ENCODE measurements at regions not wholly inside any gene's neighbourhood (a gene's known extent, or its start where the extent isn't known, plus 50 kb on each side); places are given as distances from the start of the nearest gene placed in this dataset.
"Not testable (repeated sequence)": the region's sequence is repeated elsewhere in the genome, so short reads cannot be mapped to it uniquely, and the experiment has no call there.

GRCh38 chr16:29217752-29218126 is 188.8 kb downstream of the NPIPB11 start:
- DNase-seq, result not testable (repeated sequence)

- not testable (repeated sequence) for DNase-seq
These were observed 189.3 kb downstream of the NPIPB11 start for GRCh38 chr16:29217104-29217751.

DNA sequence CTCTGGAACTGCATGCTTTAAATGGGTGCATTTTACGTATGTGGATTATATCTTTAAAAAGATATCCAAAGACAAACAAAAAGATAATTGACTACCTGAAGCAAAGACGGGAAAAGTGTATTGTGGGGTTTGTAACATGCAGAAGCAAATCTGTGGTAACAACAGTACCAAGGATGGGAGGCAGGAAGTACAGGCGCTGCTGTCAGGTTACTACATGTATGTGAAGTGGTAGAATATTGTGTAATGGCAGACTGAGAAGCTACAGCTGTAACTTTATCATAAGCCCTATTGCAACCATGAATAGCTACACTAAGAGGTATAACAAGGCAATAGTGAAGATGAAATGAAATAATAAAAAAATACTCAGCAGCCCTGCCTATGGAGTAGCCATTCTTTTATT is 192.7 kb downstream of the NPIPB11 start:
- not testable (repeated sequence) for DNase-seq

DNA sequence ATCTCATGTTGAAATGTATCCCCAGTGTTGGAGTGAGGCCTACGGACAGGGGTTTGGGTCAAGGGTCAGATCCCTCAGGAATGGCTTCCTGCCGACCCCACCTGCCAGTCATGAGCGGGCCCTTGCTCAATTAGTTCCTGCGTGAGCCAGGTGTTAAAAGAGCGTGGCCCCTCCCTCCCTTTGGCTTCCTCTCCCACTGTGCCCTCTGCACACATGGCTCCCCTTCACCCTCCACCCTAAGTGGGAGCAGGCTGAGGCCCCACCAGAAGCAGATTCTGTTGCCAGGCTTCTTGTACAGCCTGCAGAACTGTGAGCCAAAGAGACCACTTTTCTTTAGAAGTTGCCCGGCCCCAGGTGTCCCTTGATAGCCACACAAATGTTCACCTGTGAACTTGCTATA is 193.3 kb downstream of the NPIPB11 start:
- DNase-seq, result not testable (repeated sequence)

- not testable (repeated sequence) for DNase-seq
These were observed 194.2 kb downstream of the NPIPB11 start for GRCh38 chr16:29212084-29213027.

DNA sequence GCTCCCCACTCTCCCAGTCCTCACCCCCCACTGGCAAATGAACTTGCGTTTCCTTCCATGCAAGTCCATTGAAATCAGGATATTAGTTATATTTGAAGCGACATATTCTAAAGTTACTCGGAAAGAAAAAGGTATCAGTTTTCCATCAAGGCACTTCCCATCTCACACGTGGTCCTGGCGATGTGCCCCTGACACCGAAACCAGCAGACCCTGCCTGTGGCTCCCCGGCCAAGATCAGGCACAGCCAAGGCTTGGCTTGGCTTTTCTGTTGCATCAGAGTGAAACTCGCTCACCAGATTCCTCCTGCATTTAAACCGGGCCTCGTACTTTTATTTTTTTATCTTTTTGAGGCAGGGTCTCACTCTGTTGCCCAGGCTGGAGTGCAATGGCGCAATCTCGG is 195.1 kb downstream of the NPIPB11 start:
- DNase-seq, result not testable (repeated sequence)

DNA sequence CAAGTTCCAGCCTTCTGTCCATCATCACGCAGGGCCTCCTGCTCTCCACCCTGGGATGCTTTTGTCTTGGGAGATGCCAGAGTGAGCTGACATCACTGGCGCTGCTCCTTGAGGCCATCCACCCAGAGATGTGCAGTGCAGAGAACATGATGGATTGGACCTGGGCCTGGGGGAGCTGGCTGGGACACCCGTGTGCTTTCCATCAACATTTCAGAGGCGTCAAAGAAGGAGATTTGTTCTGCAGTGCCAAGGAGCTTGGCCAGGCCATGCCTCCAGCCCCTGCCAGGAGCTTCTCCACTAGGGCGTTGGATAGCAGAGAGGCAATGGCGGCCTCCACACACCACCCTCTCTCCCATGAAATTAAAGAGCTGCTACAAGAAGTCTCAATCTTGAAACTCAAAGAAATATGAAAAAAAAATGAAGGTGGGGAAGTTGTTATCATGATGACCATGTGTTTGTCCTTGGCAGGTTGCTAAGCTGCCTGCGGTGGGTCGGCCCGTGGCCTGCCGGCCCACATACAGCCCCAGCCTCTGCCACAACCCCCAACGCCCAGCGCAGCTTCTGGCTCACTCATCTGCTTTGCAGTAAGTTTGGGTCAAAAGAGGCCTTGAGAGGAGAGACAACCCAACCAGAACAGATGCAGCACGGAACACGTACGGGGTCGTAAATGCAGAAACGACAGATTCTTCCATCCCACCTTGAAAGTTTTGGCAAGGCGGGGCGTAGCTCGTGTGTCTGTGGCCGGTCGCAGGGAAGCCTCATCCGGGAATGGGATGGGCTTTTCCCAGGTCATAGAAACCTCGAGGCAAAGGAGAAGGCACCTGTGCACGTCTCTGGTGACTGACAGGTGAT is 196.0 kb downstream of the NPIPB11 start:
- not testable (repeated sequence) for DNase-seq

DNA sequence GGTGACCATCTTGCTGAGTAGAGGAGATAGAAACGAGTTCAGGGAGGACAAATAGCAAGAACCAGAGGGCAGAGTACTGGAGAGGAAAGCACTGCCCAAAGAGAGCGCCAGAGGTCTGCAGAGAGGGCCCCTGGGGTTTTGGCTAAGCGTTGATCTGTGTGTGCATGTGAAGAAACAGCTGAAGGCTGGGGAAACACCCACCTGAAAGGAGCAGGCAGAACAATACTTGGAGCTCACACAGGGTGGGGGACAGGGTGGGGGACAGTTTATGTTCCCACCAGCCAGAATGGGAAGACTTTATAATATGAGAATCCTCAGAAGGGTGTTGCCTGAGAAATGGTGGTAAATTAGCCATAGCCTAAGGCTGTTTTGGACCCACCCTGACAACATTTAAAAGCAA is 200.4 kb downstream of the NPIPB11 start:
- DNase-seq, result not testable (repeated sequence)

- DNase-seq, result not testable (repeated sequence)
These were observed 201.4 kb downstream of the NPIPB11 start for GRCh38 chr16:29205151-29205550.

GRCh38 chr16:29204806-29205135 is 201.7 kb downstream of the NPIPB11 start:
- no peak for DNase-seq

DNA sequence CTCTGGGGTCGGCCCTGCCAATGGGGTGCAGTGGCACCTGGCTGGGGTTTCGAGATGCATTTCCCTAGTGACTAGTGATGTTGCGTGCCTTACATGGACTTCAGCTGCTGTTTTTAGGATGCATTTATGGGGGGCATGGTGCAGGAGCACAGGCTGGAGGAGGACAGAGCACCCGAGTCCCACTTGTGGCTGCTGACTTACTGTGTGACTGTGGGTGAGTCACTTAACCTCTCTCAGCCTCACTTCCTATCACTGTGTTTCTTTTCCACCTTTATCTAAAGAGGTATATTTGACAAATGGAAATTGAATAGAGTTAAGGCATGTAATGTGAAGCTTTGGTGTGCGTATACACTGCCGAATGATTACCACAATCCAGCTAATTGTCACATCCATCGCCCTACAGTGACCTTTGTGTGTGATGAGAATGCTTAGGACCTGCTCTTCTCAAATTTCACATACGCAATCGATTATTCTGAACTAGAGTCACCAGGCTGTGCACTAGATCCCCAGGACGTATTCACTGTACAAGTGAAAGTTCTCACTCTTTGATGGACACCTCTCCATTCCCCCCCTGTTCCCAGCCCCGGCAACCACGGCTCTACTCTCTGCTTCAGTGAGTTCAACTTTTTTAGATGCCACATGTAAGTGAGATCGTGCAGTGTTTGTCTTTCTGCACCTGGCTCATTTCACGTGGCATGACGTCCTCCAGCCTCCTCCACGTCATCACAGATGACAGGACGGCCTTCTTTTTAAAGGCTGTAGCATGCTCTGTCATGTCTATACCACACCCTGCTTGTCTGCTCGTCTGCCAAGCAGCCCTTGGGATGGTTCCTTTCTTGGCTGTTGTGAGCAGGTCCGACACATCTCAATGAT is 202.3 kb downstream of the NPIPB11 start:
- not testable (repeated sequence) for DNase-seq

DNA sequence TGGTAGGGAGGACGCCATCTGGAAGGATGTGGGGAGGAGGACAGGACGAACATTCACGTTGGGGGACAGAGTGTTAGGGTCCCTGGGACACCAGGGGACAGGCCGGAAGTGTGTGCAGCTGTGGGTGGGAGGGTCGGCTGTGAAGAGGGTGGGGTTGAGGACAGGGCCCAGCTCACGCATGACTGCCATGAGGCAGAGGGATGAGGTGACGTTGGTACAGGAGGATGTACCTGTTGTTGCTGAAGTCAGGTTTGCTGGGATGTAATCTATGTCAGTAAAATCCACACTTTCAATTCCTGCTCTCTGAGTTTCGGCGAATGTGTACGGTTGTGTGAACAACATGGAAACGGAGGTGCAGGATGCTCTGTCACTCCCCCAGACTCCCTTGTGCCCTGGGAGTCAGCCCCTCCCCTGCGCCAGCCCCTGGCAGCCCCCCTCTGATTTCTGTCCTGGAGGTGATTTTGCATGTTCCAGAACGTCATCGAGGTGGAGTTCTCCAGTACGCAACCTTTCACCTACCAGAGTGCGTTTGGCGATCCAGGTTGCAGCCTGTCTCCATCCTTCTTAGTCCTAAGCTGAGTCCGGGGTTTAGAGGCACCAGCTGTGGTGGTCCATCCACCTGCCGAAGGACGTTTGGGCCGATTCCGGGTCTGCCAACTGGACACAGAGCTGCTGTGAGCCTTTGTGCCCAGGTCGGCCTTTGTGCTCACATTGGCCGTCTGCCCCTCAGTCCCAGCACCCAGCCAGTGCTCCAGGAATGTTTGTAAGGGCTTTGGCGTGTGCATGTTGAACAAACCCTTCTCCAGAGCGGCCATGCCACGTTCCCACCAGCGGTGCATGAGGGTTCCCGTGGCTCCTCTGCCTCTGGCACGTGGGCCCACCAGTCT is 203.2 kb downstream of the NPIPB11 start:
- not testable (repeated sequence) for DNase-seq

DNA sequence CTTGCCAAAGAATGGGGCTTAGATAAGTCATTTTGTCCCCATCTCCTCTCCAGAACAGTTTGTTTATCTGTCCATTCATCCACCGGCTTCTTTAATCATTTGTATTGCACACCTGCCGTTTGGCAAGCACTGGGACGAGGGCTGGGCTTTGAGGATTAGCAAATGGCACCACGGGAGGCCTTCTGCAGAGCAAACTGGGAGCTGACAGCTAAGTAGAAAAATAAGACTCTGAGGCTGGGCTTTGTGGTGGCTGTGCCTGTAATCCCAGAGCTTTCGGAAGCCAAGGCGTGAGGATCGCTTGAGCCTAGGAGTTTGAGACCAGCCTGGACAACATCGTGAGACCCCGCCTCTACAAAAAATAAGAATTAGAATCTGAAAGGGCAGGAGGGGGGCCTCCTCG is 203.9 kb downstream of the NPIPB11 start:
- not testable (repeated sequence) for DNase-seq

DNA sequence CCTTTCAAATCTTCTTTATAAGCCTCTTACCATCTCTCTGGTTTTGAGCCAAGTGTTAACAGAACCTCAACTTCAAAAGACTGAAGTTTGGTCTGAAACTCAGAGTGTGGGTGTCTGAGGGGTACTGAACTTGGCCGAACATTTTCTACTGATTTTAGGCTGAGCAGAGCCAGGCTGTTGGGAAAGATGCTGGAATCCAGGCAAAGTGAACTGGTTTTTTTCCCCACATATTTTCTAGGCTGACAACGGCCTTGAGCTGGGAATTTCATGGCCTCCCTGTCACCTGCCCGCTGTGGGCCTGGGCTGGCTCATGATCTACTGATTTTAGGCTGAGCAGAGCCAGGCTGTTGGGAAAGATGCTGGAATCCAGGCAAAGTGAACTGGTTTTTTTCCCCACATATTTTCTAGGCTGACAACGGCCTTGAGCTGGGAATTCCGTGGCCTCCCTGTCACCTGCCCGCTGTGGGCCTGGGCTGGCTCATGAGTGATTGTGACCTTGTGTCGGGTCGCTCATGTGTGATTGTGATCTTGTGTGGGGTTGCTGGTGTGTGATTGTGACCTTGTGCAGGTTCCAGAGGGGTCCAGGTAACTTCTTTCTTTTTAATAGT is 204.4 kb downstream of the NPIPB11 start:
- DNase-seq, result not testable (repeated sequence)

DNA sequence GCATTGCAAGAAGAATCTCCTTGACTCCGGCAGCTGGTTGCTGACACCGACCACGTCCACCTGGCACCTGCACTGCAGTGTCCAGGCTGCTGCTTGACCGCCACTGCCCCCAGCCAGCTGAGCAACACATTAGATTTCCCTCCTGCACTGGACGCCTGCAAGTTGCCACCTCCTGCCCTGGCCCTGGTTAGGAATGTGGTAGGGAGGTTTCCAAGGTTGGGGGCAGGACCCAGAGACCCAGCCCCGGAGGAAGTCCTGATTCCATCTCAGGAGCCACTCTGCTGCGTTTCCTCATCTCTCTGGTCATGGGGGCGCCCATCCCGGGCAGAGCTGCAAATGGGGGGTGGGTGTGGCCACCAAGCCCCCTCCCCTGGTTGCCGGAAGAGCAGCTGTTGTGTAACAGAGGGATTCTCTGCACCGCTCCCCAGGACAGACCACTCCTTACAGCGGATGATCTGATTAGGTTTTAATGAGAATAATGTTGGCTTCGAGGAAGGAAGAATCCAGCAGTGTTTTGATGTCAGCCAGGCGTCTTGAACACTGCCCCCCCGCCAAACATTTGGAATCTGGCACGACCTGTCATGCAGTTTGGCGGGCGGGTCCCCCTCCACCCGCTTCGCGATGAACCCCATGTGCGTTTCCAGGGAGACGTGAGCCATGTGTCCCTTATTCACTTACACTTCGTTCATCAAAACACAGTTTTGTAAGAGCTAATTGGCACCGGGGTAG is 205.1 kb downstream of the NPIPB11 start:
- not testable (repeated sequence) for DNase-seq

- not testable (repeated sequence) for DNase-seq
These were observed 205.8 kb downstream of the NPIPB11 start for GRCh38 chr16:29200681-29201080.

DNA sequence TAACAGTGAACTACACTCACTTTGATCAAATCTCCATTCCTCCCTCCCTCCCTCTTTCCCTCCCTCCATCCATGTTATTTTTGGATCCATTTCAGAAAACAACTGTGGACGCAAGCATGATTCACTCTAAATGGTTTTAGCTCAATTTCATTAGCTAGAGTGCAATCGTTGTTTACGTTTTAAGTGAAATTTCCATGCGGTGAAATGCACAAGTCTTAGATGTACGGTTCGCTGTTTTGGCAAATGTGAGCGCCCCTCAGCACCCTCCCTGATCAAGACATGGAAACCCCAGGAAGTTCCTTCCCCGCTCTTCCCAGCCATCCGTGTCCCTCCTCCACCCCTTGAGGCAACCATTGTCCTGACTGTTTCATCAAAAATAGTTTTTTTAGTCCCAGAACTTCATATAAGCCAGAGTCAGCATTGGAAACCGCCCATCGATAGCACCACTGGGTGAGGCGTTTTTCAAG is 206.3 kb downstream of the NPIPB11 start:
- DNase-seq, result not testable (repeated sequence)

DNA sequence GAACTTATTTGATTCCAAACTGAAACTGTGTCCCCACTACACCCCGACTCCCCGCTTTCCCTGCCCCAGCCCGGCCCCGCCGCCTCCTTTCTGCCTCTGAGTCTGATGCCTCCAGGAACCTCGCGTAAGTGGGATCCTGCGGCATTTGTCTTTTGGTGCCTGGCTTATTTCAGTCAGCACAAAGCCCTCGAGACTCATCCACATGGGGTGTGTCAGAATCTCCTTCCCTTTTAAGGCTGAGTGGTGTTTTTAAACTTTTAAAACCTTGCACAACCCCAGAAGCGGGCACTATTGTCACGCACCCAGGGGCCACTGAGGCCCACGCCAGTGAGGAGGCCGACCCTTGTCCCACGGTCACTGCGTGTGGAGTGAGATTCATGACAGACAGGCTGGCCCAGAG is 206.9 kb downstream of the NPIPB11 start:
- DNase-seq, result not testable (repeated sequence)

- no peak for DNase-seq
These were observed 207.6 kb downstream of the NPIPB11 start for GRCh38 chr16:29198731-29199521.

Measured in NCI-H1436 (cell line).